ENCODE measurements at regions not wholly inside any gene's neighbourhood (a gene's known extent, or its start where the extent isn't known, plus 50 kb on each side); places are given as distances from the start of the nearest gene placed in this dataset.

DNA sequence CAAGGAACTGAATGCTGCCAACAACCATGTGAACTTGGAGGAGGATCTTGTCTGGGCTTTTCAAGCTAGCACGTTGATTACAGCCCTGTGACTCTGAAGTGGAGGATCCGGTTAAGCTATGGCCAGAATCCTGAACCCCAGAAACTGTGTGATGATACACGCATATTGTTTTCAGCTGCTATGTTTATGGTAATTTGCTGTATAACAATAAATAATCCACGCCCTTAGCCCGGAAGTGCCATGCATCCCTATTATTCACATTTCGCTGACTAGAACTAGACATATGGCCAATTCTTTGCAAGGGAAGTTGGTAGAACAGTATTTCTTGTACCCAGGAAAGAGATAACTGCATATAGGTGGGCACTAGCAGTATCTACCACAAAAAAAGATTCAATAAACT is 510.8 kb upstream of the BTBD3 start:
- TF ChIP-seq CTCF (IDR thresholded peaks at IDR 0.05): no peak
- no peak for TF ChIP-seq POLR2A (IDR thresholded peaks at IDR 0.05)
